GM19468 (cell line): ENCODE measurements at regions not wholly inside any gene's neighbourhood (a gene's known extent, or its start where the extent isn't known, plus 50 kb on each side); places are given as distances from the start of the nearest gene placed in this dataset.
"Not testable (repeated sequence)": the region's sequence is repeated elsewhere in the genome, so short reads cannot be mapped to it uniquely, and the experiment has no call there.

ENCODE experiments used
- ATAC-seq: cut with Tn5 transposase; IDR thresholded peaks from one replicate; pipeline ENCODE4 v1.9.1; 2021; ENCODE audit warnings: mild to moderate bottlenecking, moderate library complexity, moderate number of reproducible peaks; ENCODE audit not compliant: unreplicated experiment; ENCODE audit errors: extremely low read depth

GRCh38 chr2:21890041-21890440, 766.3 kb downstream of the TDRD15 start:
- no peak for ATAC-seq

GRCh38 chr2:21890716-21891115, 766.9 kb downstream of the TDRD15 start:
- no peak for ATAC-seq

- ATAC-seq = no peak
Measured at GRCh38 chr2:21891191-21891590, 767.4 kb downstream of the TDRD15 start.

- ATAC-seq = no peak
Measured at GRCh38 chr2:21892140-21892539, 768.4 kb downstream of the TDRD15 start.

- no peak for ATAC-seq
Measured at GRCh38 chr2:21895200-21895599, 771.4 kb downstream of the TDRD15 start.

- not testable (repeated sequence) for ATAC-seq
Measured at GRCh38 chr2:21908712-21909380, 785.1 kb downstream of the TDRD15 start.

- ATAC-seq = no peak
Measured at GRCh38 chr2:21910832-21911507, 787.2 kb downstream of the TDRD15 start.

GRCh38 chr2:21912405-21912804, 788.6 kb downstream of the TDRD15 start:
- no peak for ATAC-seq

GRCh38 chr2:21915201-21915600, 791.4 kb downstream of the TDRD15 start:
- ATAC-seq = no peak

GRCh38 chr2:21916934-21917522, 793.3 kb downstream of the TDRD15 start:
- ATAC-seq = no peak

GRCh38 chr2:21920721-21921120, 797.0 kb downstream of the TDRD15 start:
- no peak for ATAC-seq

GRCh38 chr2:21924640-21925285, 801.0 kb downstream of the TDRD15 start:
- ATAC-seq = peak; percentile 76

GRCh38 chr2:21928292-21928691, 804.5 kb downstream of the TDRD15 start:
- no peak for ATAC-seq

GRCh38 chr2:21930226-21930625, 806.5 kb downstream of the TDRD15 start:
- ATAC-seq = no peak

- no peak for ATAC-seq
Measured at GRCh38 chr2:21939967-21940366, 816.2 kb downstream of the TDRD15 start.

GRCh38 chr2:21944536-21944935, 820.8 kb downstream of the TDRD15 start:
- no peak for ATAC-seq

GRCh38 chr2:21945658-21946057, 821.9 kb downstream of the TDRD15 start:
- no peak for ATAC-seq

- ATAC-seq = no peak
Measured at GRCh38 chr2:21947046-21947445, 823.3 kb downstream of the TDRD15 start.

- ATAC-seq = no peak
Measured at GRCh38 chr2:21966139-21966538, 842.4 kb downstream of the TDRD15 start.

- ATAC-seq = no peak
Measured at GRCh38 chr2:21970971-21971370, 847.2 kb downstream of the TDRD15 start.

GRCh38 chr2:21972586-21972985, 848.8 kb downstream of the TDRD15 start:
- ATAC-seq = no peak
